ENCODE measurements at regions not wholly inside any gene's neighbourhood (a gene's known extent, or its start where the extent isn't known, plus 50 kb on each side); places are given as distances from the start of the nearest gene placed in this dataset.

DNA sequence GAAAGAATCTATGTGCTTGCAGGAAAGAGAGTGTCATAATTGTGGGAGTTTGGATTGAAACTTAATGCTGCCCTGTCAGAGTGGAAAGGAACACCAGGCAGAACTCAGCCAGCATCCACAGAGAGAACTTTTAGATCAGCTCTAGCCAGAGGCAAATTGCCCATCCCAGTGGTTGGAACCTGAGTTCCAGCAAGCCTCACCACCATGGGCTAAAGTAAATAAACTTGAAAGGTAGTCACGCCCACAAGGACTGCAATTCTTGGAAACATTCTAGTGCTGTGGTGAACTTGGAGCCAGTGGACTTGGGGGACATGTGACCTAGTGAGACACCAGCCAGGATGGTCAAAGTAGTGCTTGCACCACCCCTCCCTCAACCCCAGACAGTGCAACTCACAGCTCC lies 571.6 kb downstream of the LRRIQ3 start:
- intact Hi-C loops (cut with micrococcal nuclease) = no loop called here
- Mint-ChIP-seq H3K4me3 (no peak overlapping the region), H3K27ac (no peak overlapping the region), H3K4me1 (ENCODE audit: low read depth) (no peaks in the 10 kb centered on the region), H3K9me3 (no peaks in the 10 kb centered on the region), H3K36me3 (ENCODE audit: low read depth) (no peaks in the 10 kb centered on the region), H3K27me3 (no peaks in the 10 kb centered on the region)
- TF ChIP-seq, protein P1, sequence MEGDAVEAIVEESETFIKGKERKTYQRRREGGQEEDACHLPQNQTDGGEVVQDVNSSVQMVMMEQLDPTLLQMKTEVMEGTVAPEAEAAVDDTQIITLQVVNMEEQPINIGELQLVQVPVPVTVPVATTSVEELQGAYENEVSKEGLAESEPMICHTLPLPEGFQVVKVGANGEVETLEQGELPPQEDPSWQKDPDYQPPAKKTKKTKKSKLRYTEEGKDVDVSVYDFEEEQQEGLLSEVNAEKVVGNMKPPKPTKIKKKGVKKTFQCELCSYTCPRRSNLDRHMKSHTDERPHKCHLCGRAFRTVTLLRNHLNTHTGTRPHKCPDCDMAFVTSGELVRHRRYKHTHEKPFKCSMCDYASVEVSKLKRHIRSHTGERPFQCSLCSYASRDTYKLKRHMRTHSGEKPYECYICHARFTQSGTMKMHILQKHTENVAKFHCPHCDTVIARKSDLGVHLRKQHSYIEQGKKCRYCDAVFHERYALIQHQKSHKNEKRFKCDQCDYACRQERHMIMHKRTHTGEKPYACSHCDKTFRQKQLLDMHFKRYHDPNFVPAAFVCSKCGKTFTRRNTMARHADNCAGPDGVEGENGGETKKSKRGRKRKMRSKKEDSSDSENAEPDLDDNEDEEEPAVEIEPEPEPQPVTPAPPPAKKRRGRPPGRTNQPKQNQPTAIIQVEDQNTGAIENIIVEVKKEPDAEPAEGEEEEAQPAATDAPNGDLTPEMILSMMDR (IDR thresholded peaks at IDR 0.05) = no peak
- no peak for DNase-seq
- CTCF ChIA-PET = no interaction called here
- no peak for ATAC-seq
- POLR2A ChIA-PET = no interaction called here

DNA sequence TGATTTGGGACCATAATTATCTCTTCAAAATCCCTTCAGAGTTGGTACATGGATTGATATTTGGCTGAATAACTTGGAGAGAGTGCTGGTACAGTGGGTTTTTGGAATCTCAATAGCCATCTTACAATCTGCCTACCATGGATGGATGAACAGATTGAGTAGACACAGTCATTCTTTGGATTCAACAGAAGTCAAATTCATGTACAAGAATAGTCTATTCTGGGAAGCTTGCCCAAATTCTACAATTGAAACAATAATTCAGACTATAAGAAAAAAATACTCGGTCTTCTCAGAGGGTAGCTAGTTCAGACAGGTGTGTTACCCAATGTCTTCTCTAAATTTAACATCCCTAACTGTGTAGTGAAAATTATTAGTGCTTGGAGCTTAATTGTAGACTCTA lies 574.0 kb downstream of the LRRIQ3 start:
- Mint-ChIP-seq H3K9me3 (peaks cover 4% of the 10 kb centered on the region), H3K36me3 (ENCODE audit: low read depth) (no peaks in the 10 kb centered on the region), H3K27me3 (no peaks in the 10 kb centered on the region), H3K4me3 (no peak overlapping the region), H3K4me1 (ENCODE audit: low read depth) (no peaks in the 10 kb centered on the region), H3K27ac (no peak overlapping the region)
- intact Hi-C loops (cut with micrococcal nuclease) = no loop called here
- ATAC-seq (no peak), DNase-seq (no peak)
- ChIA-PET CTCF (no interaction called here), POLR2A (no interaction called here)
- TF ChIP-seq, protein P1 (IDR thresholded peaks at IDR 0.05) = no peak

DNA sequence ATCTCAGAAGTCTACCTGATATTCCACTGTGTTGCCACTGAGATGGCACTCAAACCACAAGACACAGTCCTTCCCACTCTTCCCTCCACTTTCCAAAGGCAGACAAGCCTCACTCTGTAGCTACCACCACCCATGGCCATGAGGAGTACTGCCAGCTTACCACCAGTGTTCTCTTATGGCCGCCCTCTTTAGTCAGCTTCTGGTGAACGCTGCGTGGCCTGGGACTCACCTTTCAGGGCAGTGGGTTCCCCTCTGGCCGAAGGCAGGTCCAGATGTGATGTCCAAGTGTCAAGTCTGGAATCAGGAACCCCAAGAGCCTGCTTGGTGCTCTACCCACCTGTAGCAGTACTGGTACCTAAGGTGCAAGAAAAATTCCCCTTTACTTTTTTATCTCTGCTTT lies 580.8 kb downstream of the LRRIQ3 start:
- CTCF ChIA-PET = no interaction called here

DNA sequence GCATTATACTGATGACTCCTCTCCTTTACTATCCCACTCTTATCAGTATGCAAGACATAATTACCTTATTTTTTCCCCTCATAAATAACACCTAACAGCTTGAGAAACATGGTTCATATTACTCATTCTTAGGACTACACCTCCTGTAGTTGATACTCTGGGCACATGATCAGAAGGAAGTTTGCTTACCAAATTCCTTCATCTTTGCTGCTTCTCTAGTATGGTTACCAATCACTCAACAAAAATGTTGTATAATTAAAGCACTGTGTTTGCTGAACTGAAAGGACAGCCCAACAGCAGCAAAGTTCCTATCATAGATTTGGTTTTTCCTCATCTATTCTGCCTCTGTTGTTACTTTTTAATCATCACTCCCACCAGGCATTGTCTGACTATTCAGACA lies 586.3 kb downstream of the LRRIQ3 start:
- TF ChIP-seq, protein P1 (IDR thresholded peaks at IDR 0.05) = no peak
- H3K36me3 Mint-ChIP-seq (ENCODE audit: low read depth) = no peaks in the 10 kb centered on the region
- H3K27me3 Mint-ChIP-seq = no peaks in the 10 kb centered on the region
- DNase-seq (no peak), ATAC-seq (no peak)
- intact Hi-C loops (cut with micrococcal nuclease) = no loop called here
- ChIA-PET POLR2A (interaction anchor here (0.5 kb wide), 1 partner anchor 304 kb away, joined by 3 read pairs; no protein-coding TSS in a partner anchor), CTCF (interaction anchor here (0.7 kb wide), 1 partner anchor 11 kb away, joined by 3 read pairs; no protein-coding TSS in a partner anchor)
- no peak overlapping the region for H3K27ac Mint-ChIP-seq
- H3K4me3 Mint-ChIP-seq = no peak overlapping the region
- H3K4me1 Mint-ChIP-seq (ENCODE audit: low read depth) = no peaks in the 10 kb centered on the region
- H3K9me3 Mint-ChIP-seq = peaks cover 5% of the 10 kb centered on the region

More for the DNA sequence above, 580.8 kb downstream of the LRRIQ3 start:
- no peak for ATAC-seq
- Mint-ChIP-seq H3K4me1 (ENCODE audit: low read depth) (no peaks in the 10 kb centered on the region), H3K4me3 (no peak overlapping the region), H3K27ac (no peak overlapping the region), H3K36me3 (ENCODE audit: low read depth) (no peaks in the 10 kb centered on the region), H3K9me3 (peaks cover 7% of the 10 kb centered on the region), H3K27me3 (no peaks in the 10 kb centered on the region)
- TF ChIP-seq, protein P1 (IDR thresholded peaks at IDR 0.05) = no peak
- intact Hi-C loops (cut with micrococcal nuclease) = no loop called here
- no peak for DNase-seq
- POLR2A ChIA-PET = interaction anchor here (0.6 kb wide), 1 partner anchor 12 kb away, joined by 3 read pairs; no protein-coding TSS in a partner anchor

- DNase-seq = no peak
- TF ChIP-seq, protein P1 (IDR thresholded peaks at IDR 0.05) = no peak
- intact Hi-C loops (cut with micrococcal nuclease) = no loop called here
- Mint-ChIP-seq H3K4me1 (ENCODE audit: low read depth) (no peaks in the 10 kb centered on the region), H3K27ac (no peak overlapping the region), H3K36me3 (ENCODE audit: low read depth) (no peaks in the 10 kb centered on the region), H3K27me3 (no peaks in the 10 kb centered on the region), H3K4me3 (no peak overlapping the region), H3K9me3 (no peaks in the 10 kb centered on the region)
- ChIA-PET POLR2A (interaction anchor here (0.6 kb wide), 1 partner anchor 12 kb away, joined by 3 read pairs; no protein-coding TSS in a partner anchor), CTCF (no interaction called here)
- no peak for ATAC-seq
These were observed 593.2 kb downstream of the LRRIQ3 start for GRCh38 chr1:73604739-73605138.

Measured in activated CD8-positive, alpha-beta T cell treated with anti-CD3 and anti-CD28 coated beads for 36 hours (primary cell).